SK-N-SH (cell line): ENCODE measurements at regions not wholly inside any gene's neighbourhood (a gene's known extent, or its start where the extent isn't known, plus 50 kb on each side); places are given as distances from the start of the nearest gene placed in this dataset.

Experiments used
- CTCF ChIA-PET: fragments of 300-600, 350-600 bp; formaldehyde crosslinking; extraction: SDS; loops from one replicate; lab custom pipeline; 2021; lab: Yijun Ruan, JAX
- POLR2A ChIA-PET: fragments of 350-600 bp; sonication (Branson Sonifier 250); formaldehyde crosslinking; extraction: SDS; loops from one replicate; lab custom pipeline; 2020; ENCODE audit warnings: antibody characterized with exemption, inconsistent platforms; lab: Yijun Ruan, JAX
- DNase-seq: peaks from one replicate; pipeline ENCODE4 v3.0.0; 2012
- H2AFZ ChIP-seq: fragments of 200-600 bp; sonication (generic); 2 replicates; pipeline ENCODE4 v1.8.1; 2016; ENCODE audit warnings: antibody characterized with exemption, mild to moderate bottlenecking, low read depth
- H3F3A ChIP-seq: fragments of 200-600 bp; sonication (generic); replicated peaks from 2 replicates; pipeline ENCODE3; 2016; ENCODE audit warnings: antibody characterized with exemption, mild to moderate bottlenecking; ENCODE audit not compliant: insufficient read depth
- H3K27ac ChIP-seq, 2 experiments: fragments of 200-500 bp in 1 of 2; fragments of 200-600 bp in 1 of 2; sonication (Bioruptor generic) in 1 of 2; sonication (generic), shearing (Covaris generic) in 1 of 2; 2 replicates each; pipeline versions ENCODE4 v1.5.1 to v1.6.1; 2014 to 2016; ENCODE audit warnings: low read depth in 2 of 2, inconsistent platforms in 1 of 2, low read length in 1 of 2, mild to moderate bottlenecking in 1 of 2, mixed read lengths in 1 of 2
- H3K27me3 ChIP-seq: fragments of 200-600 bp; sonication (generic), shearing (Covaris generic); 2 replicates; pipeline ENCODE4 v1.6.1; 2016; ENCODE audit warnings: mixed run types; ENCODE audit not compliant: insufficient read depth
- H3K36me3 ChIP-seq, 2 experiments: fragments of 200-500 bp in 1 of 2; fragments of 200-600 bp in 1 of 2; sonication (Bioruptor generic) in 1 of 2; sonication (generic) in 1 of 2; replicated peaks in 1 of 2; 2 replicates each; pipeline versions ENCODE3 to v1.5.1; 2014 to 2016; ENCODE audit warnings: low read length in 1 of 2, mild to moderate bottlenecking in 1 of 2; ENCODE audit not compliant: insufficient read depth in 2 of 2, control insufficient read depth in 1 of 2
- H3K4me1 ChIP-seq, 2 experiments: fragments of 200-500 bp in 1 of 2; fragments of 200-600 bp in 1 of 2; sonication (Bioruptor generic) in 1 of 2; sonication (generic), shearing (Covaris generic) in 1 of 2; 2 replicates each; pipeline versions ENCODE4 v1.5.1 to v1.6.1; 2014 to 2016; ENCODE audit warnings: low read depth in 1 of 2, low read length in 1 of 2, mixed run types in 1 of 2; ENCODE audit not compliant: insufficient read depth in 2 of 2, control insufficient read depth in 1 of 2
- H3K4me2 ChIP-seq: fragments of 200-600 bp; sonication (generic), shearing (Covaris generic); 2 replicates; pipeline ENCODE4 v1.6.1; 2017; ENCODE audit warnings: mixed run types
- H3K4me3 ChIP-seq, 2 experiments: fragments of 200-500 bp in 1 of 2; fragments of 200-600 bp in 1 of 2; sonication (Bioruptor generic) in 1 of 2; sonication (generic), shearing (Covaris generic) in 1 of 2; 2 replicates each; pipeline versions ENCODE4 v1.5.1 to v1.8.1; 2014 to 2016; ENCODE audit warnings: low read depth in 2 of 2, inconsistent platforms in 1 of 2, low read length in 1 of 2, mild to moderate bottlenecking in 1 of 2, mixed read lengths in 1 of 2, moderate library complexity in 1 of 2
- H3K79me2 ChIP-seq: fragments of 200-600 bp; sonication (generic); 2 replicates; pipeline ENCODE4 v1.8.1; 2017; ENCODE audit warnings: mild to moderate bottlenecking; ENCODE audit not compliant: insufficient read depth
- H3K9ac ChIP-seq: fragments of 200-600 bp; sonication (generic); 2 replicates; pipeline ENCODE4 v1.6.1; 2017; ENCODE audit warnings: mixed run types
- H3K9me2 ChIP-seq: fragments of 200-600 bp; sonication (generic); 2 replicates; pipeline ENCODE4 v1.6.1; 2017; ENCODE audit warnings: mixed run types
- H3K9me3 ChIP-seq: fragments of 200-600 bp; sonication (generic); 2 replicates; pipeline ENCODE4 v1.6.1; 2017; ENCODE audit warnings: mixed run types, mild to moderate bottlenecking, moderate library complexity
- H4K20me1 ChIP-seq: fragments of 200-600 bp; sonication (generic); 2 replicates; pipeline ENCODE4 v1.6.1; 2017; ENCODE audit warnings: mild to moderate bottlenecking, mixed run types; ENCODE audit not compliant: insufficient read depth
- CHD2 ChIP-seq: fragments of 150-350 bp; IDR thresholded peaks from 2 replicates; pipeline ENCODE4 v1.6.1; 2018; ENCODE audit warnings: low read length; ENCODE audit not compliant: partially characterized antibody
- CTCF ChIP-seq: fragments of 200-600 bp; sonication (generic); IDR thresholded peaks from 2 replicates; pipeline ENCODE4 v1.6.1; 2017; ENCODE audit warnings: antibody characterized with exemption, mild to moderate bottlenecking, moderate library complexity
- EP300 ChIP-seq, 2 experiments: IDR thresholded peaks; 2 replicates each; pipeline versions ENCODE4 v1.4.0 to v1.6.1; 2012; ENCODE audit warnings: borderline replicate concordance in 1 of 2, low read depth in 1 of 2, low read length in 1 of 2
- FOXJ3 ChIP-seq: sonication (generic); formaldehyde crosslinking; IDR thresholded peaks from 2 replicates; pipeline ENCODE4 v1.5.1; 2020; ENCODE audit warnings: mild to moderate bottlenecking, missing genetic modification reagents
- GABPA ChIP-seq: IDR thresholded peaks from 2 replicates; pipeline ENCODE4 v1.4.0; 2012; ENCODE audit warnings: low read depth, mild to moderate bottlenecking
- GATA2 ChIP-seq: sonication (generic); formaldehyde crosslinking; IDR thresholded peaks from 2 replicates; pipeline ENCODE4 v1.5.0; 2020; ENCODE audit warnings: mild to moderate bottlenecking, missing genetic modification reagents
- MXI1 ChIP-seq: IDR thresholded peaks from 2 replicates; pipeline ENCODE4 v1.6.1; 2012; ENCODE audit warnings: mild to moderate bottlenecking, low read depth, low read length, improper control_type of control experiment
- NRF1 ChIP-seq: IDR thresholded peaks from 2 replicates; pipeline ENCODE4 v1.6.1; 2012; ENCODE audit warnings: low read depth, mild to moderate bottlenecking, low read length
- POLR2AphosphoS5 ChIP-seq: IDR thresholded peaks from 2 replicates; pipeline ENCODE4 v1.6.1; 2012; ENCODE audit warnings: low read depth, low read length
- RAD21 ChIP-seq: IDR thresholded peaks from 2 replicates; pipeline ENCODE4 v1.6.1; 2012; ENCODE audit warnings: mild to moderate bottlenecking, low read length
- RCOR1 ChIP-seq: fragments of 150-350 bp; IDR thresholded peaks from 2 replicates; pipeline ENCODE4 v1.6.1; 2017; ENCODE audit warnings: antibody characterized with exemption, low read length
- RFX5 ChIP-seq: IDR thresholded peaks from 2 replicates; pipeline ENCODE4 v1.6.1; 2012; ENCODE audit warnings: mild to moderate bottlenecking, improper control_type of control experiment, low read length
- RXRA ChIP-seq: IDR thresholded peaks from 2 replicates; pipeline ENCODE4 v1.4.0; 2012; ENCODE audit warnings: low read depth, mild to moderate bottlenecking, borderline replicate concordance
- SIN3A ChIP-seq: IDR thresholded peaks from 2 replicates; pipeline ENCODE4 v1.6.1; 2012; ENCODE audit warnings: low read depth, mild to moderate bottlenecking, low read length, moderate library complexity, borderline replicate concordance
- SMC3 ChIP-seq: IDR thresholded peaks from 2 replicates; pipeline ENCODE4 v1.6.1; 2012; ENCODE audit warnings: low read depth, low read length, improper control_type of control experiment
- TAF1 ChIP-seq: IDR thresholded peaks from 2 replicates; pipeline ENCODE4 v1.6.1; 2012; ENCODE audit warnings: low read depth, mild to moderate bottlenecking, low read length, moderate library complexity, borderline replicate concordance
- TCF12 ChIP-seq: IDR thresholded peaks from 2 replicates; pipeline ENCODE4 v1.4.0; 2012
- TEAD4 ChIP-seq: IDR thresholded peaks from 2 replicates; pipeline ENCODE4 v1.4.0; 2012; ENCODE audit warnings: mild to moderate bottlenecking, borderline replicate concordance; ENCODE audit not compliant: insufficient read depth
- ZBTB33 ChIP-seq: IDR thresholded peaks from 2 replicates; pipeline ENCODE4 v1.4.0; 2012; ENCODE audit warnings: low read depth, borderline replicate concordance
- WGBS: methylation state at CpG from one replicate; pipeline ENCODE4 v1.1.6; 2017; ENCODE audit warnings: low lambda C conversion rate; 5-methylcytosine and 5-hydroxymethylcytosine counted together
- TF ChIP-seq, protein P1 (sequence below): fragments of 150-350 bp; IDR thresholded peaks from 2 replicates; pipeline ENCODE4 v1.6.1; 2016; ENCODE audit warnings: mild to moderate bottlenecking, low read depth, low read length
- TF ChIP-seq, protein P2 (sequence below): IDR thresholded peaks from 2 replicates; pipeline ENCODE4 v1.4.0; 2012; ENCODE audit warnings: low read depth

DNA sequence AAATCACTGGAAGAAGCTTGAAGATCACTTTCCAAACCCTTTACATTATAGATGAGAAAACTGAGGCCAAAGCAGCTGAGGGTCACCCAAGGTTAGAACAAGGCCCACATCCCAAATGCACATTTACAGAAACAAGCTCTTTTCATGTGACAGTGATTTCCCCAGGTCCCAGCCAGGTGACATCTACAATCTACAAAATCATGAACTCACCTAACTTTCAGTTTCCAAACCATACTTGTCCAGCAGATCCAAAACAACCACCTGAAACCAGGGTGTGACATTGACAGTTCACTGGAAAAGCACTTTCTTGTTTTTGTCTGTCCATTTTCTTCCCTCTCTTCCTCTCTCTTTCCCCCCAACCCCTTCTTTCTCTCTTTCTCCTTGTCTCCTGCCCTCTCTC, 132.2 kb upstream of the PRICKLE2 start:
- DNase-seq: no peak
- H3K9me3 ChIP-seq: no peaks in the 10 kb centered on the region
- ChIA-PET CTCF (interaction anchor here (0.8 to 1.7 kb wide), 4 partner anchors 10 to 334 kb away, joined by 3 to 4 read pairs (median 3); partner anchors contain the start of gene PSMD6), POLR2A (no interaction called here)
- H3K4me2 ChIP-seq: no peak overlapping the region
- H3K79me2 ChIP-seq: no peaks in the 10 kb centered on the region
- no peak overlapping the region for H3K9ac ChIP-seq
- H3K4me3 ChIP-seq: no peak overlapping the region
- H3K4me1 ChIP-seq: peaks cover 8 to 29% of the 10 kb centered on the region in 2 experiments
- H2AFZ ChIP-seq: no peak overlapping the region
- no peaks in the 10 kb centered on the region for H3K36me3 ChIP-seq
- H3K27me3 ChIP-seq: no peaks in the 10 kb centered on the region
- no peak overlapping the region for H3K27ac ChIP-seq
- H3F3A ChIP-seq: peaks cover 10% of the 10 kb centered on the region
- no peak for TF ChIP-seq POLR2AphosphoS5
- TF ChIP-seq, protein P1, sequence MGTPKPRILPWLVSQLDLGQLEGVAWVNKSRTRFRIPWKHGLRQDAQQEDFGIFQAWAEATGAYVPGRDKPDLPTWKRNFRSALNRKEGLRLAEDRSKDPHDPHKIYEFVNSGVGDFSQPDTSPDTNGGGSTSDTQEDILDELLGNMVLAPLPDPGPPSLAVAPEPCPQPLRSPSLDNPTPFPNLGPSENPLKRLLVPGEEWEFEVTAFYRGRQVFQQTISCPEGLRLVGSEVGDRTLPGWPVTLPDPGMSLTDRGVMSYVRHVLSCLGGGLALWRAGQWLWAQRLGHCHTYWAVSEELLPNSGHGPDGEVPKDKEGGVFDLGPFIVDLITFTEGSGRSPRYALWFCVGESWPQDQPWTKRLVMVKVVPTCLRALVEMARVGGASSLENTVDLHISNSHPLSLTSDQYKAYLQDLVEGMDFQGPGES: no peak
- no peak for TF ChIP-seq FOXJ3
- no peak for TF ChIP-seq CHD2
- no peak for TF ChIP-seq TCF12
- no peak for TF ChIP-seq TEAD4
- TF ChIP-seq RAD21: no peak
- no peak for TF ChIP-seq RFX5
- no peak for TF ChIP-seq RXRA
- TF ChIP-seq SIN3A: no peak
- no peak for TF ChIP-seq RCOR1
- TF ChIP-seq SMC3: no peak
- H4K20me1 ChIP-seq: no peaks in the 10 kb centered on the region
- H3K9me2 ChIP-seq: no peaks in the 10 kb centered on the region

DNA sequence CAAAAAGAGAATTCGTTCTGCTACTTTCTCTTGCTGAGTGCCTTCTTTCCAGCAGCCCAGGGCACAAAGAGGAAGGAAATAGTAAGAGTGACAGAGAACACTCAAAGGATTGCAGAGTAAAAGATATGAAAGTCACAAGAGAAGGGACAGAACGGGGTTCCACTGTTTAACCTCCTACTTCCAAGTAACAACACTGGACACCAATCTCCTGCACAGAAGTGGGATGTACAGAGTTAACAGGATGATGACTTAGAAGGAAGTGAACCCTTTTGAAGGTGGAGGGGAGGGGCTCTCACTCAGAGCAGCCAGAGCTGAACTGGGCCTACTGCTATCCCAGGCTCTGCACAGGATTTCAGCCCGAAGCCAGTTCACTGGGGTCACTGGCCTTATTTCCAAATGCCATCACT, 130.1 kb upstream of the PRICKLE2 start:
- ChIA-PET POLR2A (no interaction called here), CTCF (interaction anchor here (1.2 to 1.5 kb wide), 3 partner anchors 324 to 325 kb away, joined by 3 to 4 read pairs (median 4); no protein-coding TSS in a partner anchor)
- Histone ChIP-seq H3F3A (peaks cover 21% of the 10 kb centered on the region), H3K9me3 (no peaks in the 10 kb centered on the region), H3K4me2 (peak overlapping the region; percentile 41; the same call in 1 of the 2 replicates), H3K36me3 (no peaks in the 10 kb centered on the region), H3K79me2 (no peaks in the 10 kb centered on the region), H3K4me3 (no peak overlapping the region), H3K9ac (0 out of 2 replicates have a peak overlapping the region, but pooled peaks have one; percentile 16), H3K4me1 (peaks cover 14 to 42% of the 10 kb centered on the region in 2 experiments), H3K27me3 (no peaks in the 10 kb centered on the region), H2AFZ (peak overlapping the region; percentile 89; the same call in 1 of the 2 replicates), H4K20me1 (no peaks in the 10 kb centered on the region), H3K27ac (peak overlapping the region in 1 of 2 experiments; percentile 67; a peak in 2 of 4 replicates), H3K9me2 (no peaks in the 10 kb centered on the region)
- no peak for DNase-seq
- WGBS: 71% methylated on average over 3 of the region's 3 CpGs
- TF ChIP-seq GATA2 (CRISPR knock-in tag) (no peak), EP300 (IDR thresholded peaks at IDR 0.05; ENCODE audit: borderline replicate concordance in 1 of 2, low read depth in 1 of 2, low read length in 1 of 2) (no peak), NRF1 (no peak), RFX5 (no peak), CTCF (no peak), MXI1 (no peak), FOXJ3 (no peak), ZBTB33 (no peak), GABPA (peak; percentile 62), TAF1 (0 out of 2 replicates have a peak, but pooled peaks have one; percentile 5)
- TF ChIP-seq, protein P2, sequence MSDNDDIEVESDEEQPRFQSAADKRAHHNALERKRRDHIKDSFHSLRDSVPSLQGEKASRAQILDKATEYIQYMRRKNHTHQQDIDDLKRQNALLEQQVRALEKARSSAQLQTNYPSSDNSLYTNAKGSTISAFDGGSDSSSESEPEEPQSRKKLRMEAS: peak; percentile 58; the same call in 1 of the 2 replicates
